ENCODE measurements at regions not wholly inside any gene's neighbourhood (a gene's known extent, or its start where the extent isn't known, plus 50 kb on each side); places are given as distances from the start of the nearest gene placed in this dataset.

DNA sequence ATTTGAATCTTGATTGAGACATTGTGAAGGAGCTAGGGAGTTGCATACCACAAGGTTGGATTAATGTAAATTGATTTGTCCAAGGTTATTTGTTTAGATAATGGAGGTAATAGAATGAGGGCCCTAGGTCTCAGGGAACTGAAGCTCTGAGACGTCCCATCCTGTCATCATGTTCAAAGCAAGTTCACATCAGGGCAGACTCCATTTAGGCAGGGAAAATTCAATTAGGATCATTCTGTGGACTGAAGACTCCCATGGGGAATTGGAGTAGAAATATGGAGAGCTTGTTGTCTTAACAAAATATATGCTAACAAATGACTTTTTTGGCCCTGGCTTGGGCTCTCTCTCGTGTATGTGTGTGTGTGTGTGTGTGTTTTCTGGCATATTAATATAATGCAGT is 722.0 kb upstream of the ADAMTS16 start:
- Histone ChIP-seq H3K4me3 (ENCODE audit: low read length) (no peak overlapping the region), H3K36me3 (ENCODE audit: control insufficient read depth, insufficient read depth, low read length) (no peaks in the 10 kb centered on the region), H3K9me3 (ENCODE audit: control insufficient read depth, insufficient read depth, low read length) (no peaks in the 10 kb centered on the region), H3K4me1 (ENCODE audit: control insufficient read depth, insufficient read depth, low read length) (no peaks in the 10 kb centered on the region), H3K27ac (ENCODE audit: low read length) (no peak overlapping the region), H3K27me3 (ENCODE audit: control insufficient read depth, insufficient read depth, low read length) (no peaks in the 10 kb centered on the region)
- no CpG with 5 or more reads among the region's 2 CpGs for WGBS (ENCODE audit: insufficient coverage, insufficient read length)
- no peak for DNase-seq (ENCODE audit: low read depth, low spot score)

- H3K36me3 ChIP-seq (ENCODE audit: control insufficient read depth, insufficient read depth, low read length), result no peaks in the 10 kb centered on the region
- H3K27me3 ChIP-seq (ENCODE audit: control insufficient read depth, insufficient read depth, low read length), result no peaks in the 10 kb centered on the region
- no peaks in the 10 kb centered on the region for H3K9me3 ChIP-seq (ENCODE audit: control insufficient read depth, insufficient read depth, low read length)
- WGBS (ENCODE audit: insufficient coverage, insufficient read length), result no CpG with 5 or more reads among the region's 8 CpGs
- H3K4me1 ChIP-seq (ENCODE audit: control insufficient read depth, insufficient read depth, low read length), result no peaks in the 10 kb centered on the region
- no peak for DNase-seq (ENCODE audit: low read depth, low spot score)
- H3K4me3 ChIP-seq (ENCODE audit: low read length), result no peak overlapping the region
- H3K27ac ChIP-seq (ENCODE audit: low read length), result no peak overlapping the region
Observed at GRCh38 chr5:4419281-4419680, 720.8 kb upstream of the ADAMTS16 start.

DNA sequence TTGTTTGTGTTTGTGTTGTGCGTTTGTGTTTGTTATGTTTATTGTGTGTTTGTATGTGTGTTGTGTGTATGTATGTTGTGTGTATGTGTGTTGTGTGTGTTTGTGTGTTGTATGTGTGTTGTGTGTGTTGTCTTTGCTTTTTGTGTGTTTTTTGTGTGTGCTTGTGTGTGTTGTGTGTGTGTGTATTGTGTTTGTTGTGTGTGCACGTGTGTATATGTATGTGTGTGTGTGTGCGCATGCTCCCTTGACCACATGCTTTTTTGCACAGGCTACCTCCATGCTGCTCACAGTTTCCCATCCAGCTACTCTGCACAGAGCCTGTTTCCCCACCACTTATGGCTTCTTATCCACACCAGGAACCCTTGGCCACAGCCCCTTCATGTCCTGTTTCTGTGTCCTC is 720.0 kb upstream of the ADAMTS16 start:
- Histone ChIP-seq H3K27ac (ENCODE audit: low read length) (no peak overlapping the region), H3K9me3 (ENCODE audit: control insufficient read depth, insufficient read depth, low read length) (no peaks in the 10 kb centered on the region), H3K36me3 (ENCODE audit: control insufficient read depth, insufficient read depth, low read length) (no peaks in the 10 kb centered on the region), H3K27me3 (ENCODE audit: control insufficient read depth, insufficient read depth, low read length) (no peaks in the 10 kb centered on the region), H3K4me1 (ENCODE audit: control insufficient read depth, insufficient read depth, low read length) (no peaks in the 10 kb centered on the region), H3K4me3 (ENCODE audit: low read length) (no peak overlapping the region)
- DNase-seq (ENCODE audit: low read depth, low spot score), result no peak
- 100% methylated on average over 1 of the region's 3 CpGs for WGBS (ENCODE audit: insufficient coverage, insufficient read length)

DNA sequence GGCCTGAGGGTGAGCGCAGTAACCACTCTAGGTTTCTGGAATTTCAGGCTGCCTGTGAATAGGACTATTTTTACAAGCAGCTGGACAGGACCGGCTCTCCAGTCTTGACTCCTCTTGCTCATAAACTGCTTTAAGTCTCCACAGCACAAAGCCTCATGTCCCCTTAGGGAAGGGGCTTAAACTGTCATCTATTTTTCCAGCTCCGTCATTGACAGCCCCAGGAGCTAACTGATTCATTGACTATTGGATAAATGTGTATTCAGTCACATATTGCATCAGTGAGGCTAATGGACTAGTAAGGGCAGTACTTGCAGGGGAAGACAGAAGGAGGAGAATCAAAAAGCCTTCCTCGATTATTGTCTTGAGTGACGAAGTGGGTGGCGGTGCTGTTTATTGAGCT is 719.4 kb upstream of the ADAMTS16 start:
- no peaks in the 10 kb centered on the region for H3K4me1 ChIP-seq (ENCODE audit: control insufficient read depth, insufficient read depth, low read length)
- H3K4me3 ChIP-seq (ENCODE audit: low read length), result no peak overlapping the region
- DNase-seq (ENCODE audit: low read depth, low spot score), result no peak
- no peak overlapping the region for H3K27ac ChIP-seq (ENCODE audit: low read length)
- no peaks in the 10 kb centered on the region for H3K36me3 ChIP-seq (ENCODE audit: control insufficient read depth, insufficient read depth, low read length)
- no peaks in the 10 kb centered on the region for H3K9me3 ChIP-seq (ENCODE audit: control insufficient read depth, insufficient read depth, low read length)
- no peaks in the 10 kb centered on the region for H3K27me3 ChIP-seq (ENCODE audit: control insufficient read depth, insufficient read depth, low read length)
- WGBS (ENCODE audit: insufficient coverage, insufficient read length), result no CpG with 5 or more reads among the region's 6 CpGs

DNA sequence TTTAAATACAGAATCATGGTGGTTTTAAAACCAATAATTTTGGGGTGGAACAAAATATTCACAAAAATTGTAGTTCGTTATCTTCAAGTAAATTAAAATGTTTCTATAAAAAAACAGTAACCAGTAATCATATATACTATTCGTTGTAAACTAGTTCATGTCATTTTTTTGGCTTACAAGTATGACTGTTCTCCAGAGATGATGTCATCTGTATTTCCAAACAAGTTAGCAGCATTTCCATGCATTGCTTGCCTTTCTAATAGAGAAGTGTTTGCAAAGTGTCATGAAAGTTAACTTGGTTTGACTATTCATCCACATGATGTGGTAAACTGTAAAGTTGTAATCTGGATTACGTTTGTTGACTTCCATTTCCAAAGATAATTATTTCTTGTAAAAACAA is 717.9 kb upstream of the ADAMTS16 start:
- H3K4me1 ChIP-seq (ENCODE audit: control insufficient read depth, insufficient read depth, low read length), result no peaks in the 10 kb centered on the region
- H3K27ac ChIP-seq (ENCODE audit: low read length), result no peak overlapping the region
- H3K36me3 ChIP-seq (ENCODE audit: control insufficient read depth, insufficient read depth, low read length), result no peaks in the 10 kb centered on the region
- no peak for DNase-seq (ENCODE audit: low read depth, low spot score)
- no peaks in the 10 kb centered on the region for H3K27me3 ChIP-seq (ENCODE audit: control insufficient read depth, insufficient read depth, low read length)
- no CpG with 5 or more reads among the region's 3 CpGs for WGBS (ENCODE audit: insufficient coverage, insufficient read length)
- no peaks in the 10 kb centered on the region for H3K9me3 ChIP-seq (ENCODE audit: control insufficient read depth, insufficient read depth, low read length)
- no peak overlapping the region for H3K4me3 ChIP-seq (ENCODE audit: low read length)

- no peak overlapping the region for H3K4me3 ChIP-seq (ENCODE audit: low read length)
- H3K4me1 ChIP-seq (ENCODE audit: control insufficient read depth, insufficient read depth, low read length), result no peaks in the 10 kb centered on the region
- no peaks in the 10 kb centered on the region for H3K27me3 ChIP-seq (ENCODE audit: control insufficient read depth, insufficient read depth, low read length)
- no peaks in the 10 kb centered on the region for H3K36me3 ChIP-seq (ENCODE audit: control insufficient read depth, insufficient read depth, low read length)
- DNase-seq (ENCODE audit: low read depth, low spot score), result no peak
- H3K27ac ChIP-seq (ENCODE audit: low read length), result no peak overlapping the region
- WGBS (ENCODE audit: insufficient coverage, insufficient read length), result no CpG with 5 or more reads among the region's 4 CpGs
- no peaks in the 10 kb centered on the region for H3K9me3 ChIP-seq (ENCODE audit: control insufficient read depth, insufficient read depth, low read length)
Observed at GRCh38 chr5:4424895-4425294, 715.2 kb upstream of the ADAMTS16 start.

- Histone ChIP-seq H3K9me3 (ENCODE audit: control insufficient read depth, insufficient read depth, low read length) (no peaks in the 10 kb centered on the region), H3K27me3 (ENCODE audit: control insufficient read depth, insufficient read depth, low read length) (no peaks in the 10 kb centered on the region), H3K4me3 (ENCODE audit: low read length) (no peak overlapping the region), H3K36me3 (ENCODE audit: control insufficient read depth, insufficient read depth, low read length) (no peaks in the 10 kb centered on the region), H3K4me1 (ENCODE audit: control insufficient read depth, insufficient read depth, low read length) (no peaks in the 10 kb centered on the region), H3K27ac (ENCODE audit: low read length) (no peak overlapping the region)
- no CpG with 5 or more reads among the region's 2 CpGs for WGBS (ENCODE audit: insufficient coverage, insufficient read length)
- no peak for DNase-seq (ENCODE audit: low read depth, low spot score)
Observed at GRCh38 chr5:4440536-4440935, 699.6 kb upstream of the ADAMTS16 start.

DNA sequence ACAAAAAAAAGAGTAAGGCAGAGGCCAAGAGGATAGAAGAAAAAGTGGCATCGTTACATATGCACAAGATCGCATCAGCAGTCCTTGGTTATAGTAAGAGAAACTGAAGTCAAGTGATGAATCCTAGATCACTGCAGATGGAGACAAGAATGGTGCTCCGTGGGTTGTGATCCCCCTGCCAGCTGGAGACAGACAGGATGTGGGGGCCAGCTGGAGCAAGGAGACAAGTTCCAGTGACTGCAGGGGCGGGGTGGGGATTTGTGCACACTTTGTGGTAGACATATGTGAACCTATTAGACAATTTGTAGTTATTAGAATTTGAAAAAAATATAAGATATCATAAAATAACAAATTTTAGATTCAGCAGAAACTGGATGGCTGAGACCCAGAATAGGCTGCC is 697.9 kb upstream of the ADAMTS16 start:
- no CpG with 5 or more reads among the region's 4 CpGs for WGBS (ENCODE audit: insufficient coverage, insufficient read length)
- DNase-seq (ENCODE audit: low read depth, low spot score), result no peak
- no peaks in the 10 kb centered on the region for H3K4me1 ChIP-seq (ENCODE audit: control insufficient read depth, insufficient read depth, low read length)
- no peaks in the 10 kb centered on the region for H3K36me3 ChIP-seq (ENCODE audit: control insufficient read depth, insufficient read depth, low read length)
- no peaks in the 10 kb centered on the region for H3K27me3 ChIP-seq (ENCODE audit: control insufficient read depth, insufficient read depth, low read length)
- no peak overlapping the region for H3K27ac ChIP-seq (ENCODE audit: low read length)
- no peak overlapping the region for H3K4me3 ChIP-seq (ENCODE audit: low read length)
- no peaks in the 10 kb centered on the region for H3K9me3 ChIP-seq (ENCODE audit: control insufficient read depth, insufficient read depth, low read length)

- WGBS (ENCODE audit: insufficient coverage, insufficient read length), result no CpG with 5 or more reads among the region's 1 CpG
- Histone ChIP-seq H3K27me3 (ENCODE audit: control insufficient read depth, insufficient read depth, low read length) (no peaks in the 10 kb centered on the region), H3K27ac (ENCODE audit: low read length) (no peak overlapping the region), H3K9me3 (ENCODE audit: control insufficient read depth, insufficient read depth, low read length) (no peaks in the 10 kb centered on the region), H3K4me1 (ENCODE audit: control insufficient read depth, insufficient read depth, low read length) (no peaks in the 10 kb centered on the region), H3K4me3 (ENCODE audit: low read length) (no peak overlapping the region), H3K36me3 (ENCODE audit: control insufficient read depth, insufficient read depth, low read length) (no peaks in the 10 kb centered on the region)
- no peak for DNase-seq (ENCODE audit: low read depth, low spot score)
Observed at GRCh38 chr5:4447657-4448056, 692.5 kb upstream of the ADAMTS16 start.

- Histone ChIP-seq H3K27ac (ENCODE audit: low read length) (no peak overlapping the region), H3K36me3 (ENCODE audit: control insufficient read depth, insufficient read depth, low read length) (no peaks in the 10 kb centered on the region), H3K4me3 (ENCODE audit: low read length) (no peak overlapping the region), H3K27me3 (ENCODE audit: control insufficient read depth, insufficient read depth, low read length) (no peaks in the 10 kb centered on the region), H3K4me1 (ENCODE audit: control insufficient read depth, insufficient read depth, low read length) (no peaks in the 10 kb centered on the region), H3K9me3 (ENCODE audit: control insufficient read depth, insufficient read depth, low read length) (no peaks in the 10 kb centered on the region)
- WGBS (ENCODE audit: insufficient coverage, insufficient read length), result no CpG with 5 or more reads among the region's 4 CpGs
- DNase-seq (ENCODE audit: low read depth, low spot score), result no peak
Observed at GRCh38 chr5:4453655-4454054, 686.5 kb upstream of the ADAMTS16 start.

GRCh38 chr5:4479426-4479825 is 660.7 kb upstream of the ADAMTS16 start:
- Histone ChIP-seq H3K27ac (ENCODE audit: low read length) (no peak overlapping the region), H3K4me1 (ENCODE audit: control insufficient read depth, insufficient read depth, low read length) (no peaks in the 10 kb centered on the region), H3K36me3 (ENCODE audit: control insufficient read depth, insufficient read depth, low read length) (no peaks in the 10 kb centered on the region), H3K4me3 (ENCODE audit: low read length) (no peak overlapping the region), H3K27me3 (ENCODE audit: control insufficient read depth, insufficient read depth, low read length) (no peaks in the 10 kb centered on the region), H3K9me3 (ENCODE audit: control insufficient read depth, insufficient read depth, low read length) (no peaks in the 10 kb centered on the region)
- WGBS (ENCODE audit: insufficient coverage, insufficient read length), result no CpG with 5 or more reads among the region's 3 CpGs
- DNase-seq (ENCODE audit: low read depth, low spot score), result no peak

Data from iPS DF 6.9 (cell line).